Loucy (cell line): ENCODE measurements at regions not wholly inside any gene's neighbourhood (a gene's known extent, or its start where the extent isn't known, plus 50 kb on each side); places are given as distances from the start of the nearest gene placed in this dataset.

Source experiments
- H2AFZ ChIP-seq: fragments of 200-600 bp; sonication (generic); 2 replicates; pipeline ENCODE4 v1.6.0; 2016; ENCODE audit warnings: antibody characterized with exemption, mild to moderate bottlenecking, low read length, moderate library complexity
- H3F3A ChIP-seq: fragments of 200-600 bp; 2 replicates; pipeline ENCODE4 v1.6.0; 2016; ENCODE audit warnings: antibody characterized with exemption, low read depth, mild to moderate bottlenecking
- H3K27me3 ChIP-seq: fragments of 200-600 bp; sonication (generic); 2 replicates; pipeline ENCODE4 v1.6.1; 2014; ENCODE audit warnings: low read length, mild to moderate bottlenecking; ENCODE audit not compliant: insufficient read depth, poor library complexity, severe bottlenecking
- H3K36me3 ChIP-seq: fragments of 200-600 bp; sonication (generic); 2 replicates; pipeline ENCODE4 v1.6.1; 2016; ENCODE audit warnings: low read length; ENCODE audit not compliant: insufficient read depth
- H3K4me1 ChIP-seq: fragments of 200-600 bp; sonication (generic); 2 replicates; pipeline ENCODE4 v1.5.1; 2014; ENCODE audit warnings: low read length, mild to moderate bottlenecking; ENCODE audit not compliant: insufficient read depth, poor library complexity, severe bottlenecking
- H3K4me2 ChIP-seq: fragments of 200-600 bp; sonication (generic); 2 replicates; pipeline ENCODE4 v1.6.0; 2014; ENCODE audit warnings: antibody characterized with exemption, low read length, low read depth, mild to moderate bottlenecking; ENCODE audit not compliant: poor library complexity, severe bottlenecking
- H3K4me3 ChIP-seq: fragments of 200-600 bp; sonication (generic); 2 replicates; pipeline ENCODE4 v1.5.1; 2014; ENCODE audit warnings: low read length, mild to moderate bottlenecking, mixed read lengths; ENCODE audit not compliant: poor library complexity, severe bottlenecking
- H3K79me2 ChIP-seq: fragments of 200-600 bp; sonication (generic); 2 replicates; pipeline ENCODE4 v1.6.1; 2014; ENCODE audit warnings: low read length; ENCODE audit not compliant: insufficient read depth
- H3K9ac ChIP-seq: fragments of 200-600 bp; sonication (generic); 2 replicates; pipeline ENCODE4 v1.6.0; 2014; ENCODE audit warnings: mild to moderate bottlenecking, low read depth, low read length, moderate library complexity; ENCODE audit not compliant: poor library complexity, severe bottlenecking
- H3K9me2 ChIP-seq: fragments of 200-600 bp; sonication (generic); replicated peaks from 2 replicates; pipeline ENCODE4 v1.6.1; 2016; ENCODE audit warnings: low read depth, low read length, mixed read lengths
- H3K9me3 ChIP-seq: fragments of 200-600 bp; sonication (generic); 2 replicates; pipeline ENCODE4 v1.6.1; 2014; ENCODE audit warnings: mild to moderate bottlenecking, antibody characterized with exemption, low read length, low read depth; ENCODE audit not compliant: insufficient read depth
- H4K20me1 ChIP-seq: fragments of 200-600 bp; sonication (generic); 2 replicates; pipeline ENCODE4 v1.6.0; 2014; ENCODE audit warnings: antibody characterized with exemption, low read length, mild to moderate bottlenecking; ENCODE audit not compliant: insufficient read depth, poor library complexity, severe bottlenecking
- CTCF ChIP-seq: fragments of 200-600 bp; sonication (generic); conservative IDR thresholded peaks from 2 replicates; pipeline ENCODE4 v1.5.1; 2014; ENCODE audit warnings: mild to moderate bottlenecking, antibody characterized with exemption, low read length
- EZH2phosphoT487 ChIP-seq: fragments of 200-600 bp; IDR thresholded peaks from 2 replicates; pipeline ENCODE4 v1.6.1; 2018; ENCODE audit warnings: antibody characterized with exemption, mild to moderate bottlenecking, moderate library complexity, borderline replicate concordance

- Histone ChIP-seq H3K9me3 (peaks cover 2% of the 10 kb centered on the region; the same call in 1 of the 2 replicates), H3K9me2 (no peaks in the 10 kb centered on the region), H3F3A (no peaks in the 10 kb centered on the region), H3K4me3 (no peak overlapping the region), H3K36me3 (no peaks in the 10 kb centered on the region), H4K20me1 (no peaks in the 10 kb centered on the region), H3K79me2 (no peaks in the 10 kb centered on the region), H2AFZ (no peak overlapping the region), H3K4me2 (no peak overlapping the region), H3K9ac (no peak overlapping the region), H3K4me1 (no peaks in the 10 kb centered on the region), H3K27me3 (no peaks in the 10 kb centered on the region)
- no peak for TF ChIP-seq EZH2phosphoT487
- TF ChIP-seq CTCF: no peak
Observed at GRCh38 chr1:4531842-4532241, 122.6 kb upstream of the AJAP1 start.

GRCh38 chr1:4532656-4533055 is 121.8 kb upstream of the AJAP1 start:
- no peak overlapping the region for H2AFZ ChIP-seq
- H3K9ac ChIP-seq: no peak overlapping the region

GRCh38 chr1:4546911-4547310 is 107.5 kb upstream of the AJAP1 start:
- Histone ChIP-seq H2AFZ (no peak overlapping the region), H3K36me3 (no peaks in the 10 kb centered on the region), H3K79me2 (no peaks in the 10 kb centered on the region), H3K9me3 (peaks cover 4% of the 10 kb centered on the region; the same call in 1 of the 2 replicates), H4K20me1 (no peaks in the 10 kb centered on the region), H3K27me3 (no peaks in the 10 kb centered on the region), H3F3A (no peaks in the 10 kb centered on the region), H3K9ac (no peak overlapping the region), H3K4me3 (no peak overlapping the region), H3K9me2 (no peaks in the 10 kb centered on the region), H3K4me1 (no peaks in the 10 kb centered on the region), H3K4me2 (no peak overlapping the region)
- TF ChIP-seq EZH2phosphoT487 (no peak), CTCF (no peak)

More at GRCh38 chr1:4532656-4533055, 121.8 kb upstream of the AJAP1 start:
- H3K9me2 ChIP-seq: no peaks in the 10 kb centered on the region
- H3K36me3 ChIP-seq: no peaks in the 10 kb centered on the region
- H3K9me3 ChIP-seq: peaks cover 2% of the 10 kb centered on the region; the same call in 1 of the 2 replicates
- H3K27me3 ChIP-seq: no peaks in the 10 kb centered on the region
- no peak overlapping the region for H3K4me2 ChIP-seq
- H3K79me2 ChIP-seq: no peaks in the 10 kb centered on the region
- no peak overlapping the region for H3K4me3 ChIP-seq
- H3F3A ChIP-seq: no peaks in the 10 kb centered on the region
- no peaks in the 10 kb centered on the region for H3K4me1 ChIP-seq
- H4K20me1 ChIP-seq: no peaks in the 10 kb centered on the region
- TF ChIP-seq EZH2phosphoT487 (no peak), CTCF (no peak)
